K562 (cell line): ENCODE measurements at regions not wholly inside any gene's neighbourhood (a gene's known extent, or its start where the extent isn't known, plus 50 kb on each side); places are given as distances from the start of the nearest gene placed in this dataset.

Experiments used
- ATAC-seq: fragments of 200-7000 bp; cut with Tn5 transposase; 3 replicates; pipeline ENCODE4 v1.9.1; 2020; ENCODE audit warnings: moderate library complexity
- BruUV-seq: library from RNA; stranded (reverse); fragments of 400-500 nt; replicated peaks from 2 replicates; lab custom pipeline; 2021; lab: Mats Ljungman, UMichigan
- CTCF ChIA-PET: fragments of 300-600 bp; formaldehyde crosslinking; extraction: SDS; loops from one replicate; lab custom pipeline; 2021; ENCODE audit warnings: low intra/inter-chr PET ratio; lab: Yijun Ruan, JAX
- POLR2A ChIA-PET: fragments of 300-600, 350-650 bp; sonication (Branson Sonifier 250); formaldehyde crosslinking; extraction: SDS; loops from one replicate; lab custom pipeline; 2021; ENCODE audit warnings: antibody characterized with exemption, inconsistent platforms; lab: Yijun Ruan, JAX
- DNase-seq, 4 experiments: peaks; one replicate each; pipeline versions ENCODE4 v3.0.0 to v3.0.0-alpha.2; 2011 to 2018; ENCODE audit warnings: low spot score in 3 of 4, mixed read lengths in 3 of 4; ENCODE audit errors: extremely low read depth in 1 of 4
- FAIRE-seq: peaks from 2 replicates; lab custom pipeline; 2011; peaks lifted over from hg19 to GRCh38; lab: Jason Lieb, UNC
- H2AFZ ChIP-seq: 2 replicates; pipeline ENCODE4 v1.6.0; 2011; ENCODE audit warnings: low read depth, low read length, control low read depth, inconsistent platforms
- H3K27ac ChIP-seq: fragments of 200-600 bp; 3 replicates; pipeline ENCODE4 v1.8.0; 2011; ENCODE audit warnings: low read depth, mild to moderate bottlenecking, control low read depth, inconsistent platforms, low read length, moderate library complexity, mixed read lengths; ENCODE audit errors: extremely low read depth
- H3K27me3 ChIP-seq, 2 experiments: fragments of 300-600 bp in 1 of 2; 2 replicates in 1 of 2; 3 replicates in 1 of 2; pipeline versions ENCODE4 v1.6.0 to v1.8.0; 2011; ENCODE audit warnings: inconsistent platforms in 2 of 2, low read length in 2 of 2, mild to moderate bottlenecking in 1 of 2, mixed read lengths in 1 of 2, moderate library complexity in 1 of 2; ENCODE audit not compliant: control insufficient read depth in 2 of 2, insufficient read depth in 2 of 2
- H3K36me3 ChIP-seq: fragments of 300-600 bp; 3 replicates; pipeline ENCODE4 v1.8.0; 2011; ENCODE audit warnings: mild to moderate bottlenecking, low read length, inconsistent platforms; ENCODE audit not compliant: control insufficient read depth, insufficient read depth
- H3K4me1 ChIP-seq, 2 experiments: fragments of 200-600 bp in 1 of 2; replicated peaks in 1 of 2; 2 replicates in 1 of 2; 3 replicates in 1 of 2; pipeline versions ENCODE4 v1.5.1 to v1.8.0; 2011; ENCODE audit warnings: inconsistent platforms in 2 of 2, low read length in 2 of 2, mild to moderate bottlenecking in 1 of 2, mixed read lengths in 1 of 2, moderate library complexity in 1 of 2; ENCODE audit not compliant: control insufficient read depth in 2 of 2, insufficient read depth in 2 of 2
- H3K4me2 ChIP-seq: 2 replicates; pipeline ENCODE4 v1.6.1; 2011; ENCODE audit warnings: low read length, control low read depth, inconsistent platforms, mixed read lengths; ENCODE audit not compliant: insufficient read depth
- H3K4me3 ChIP-seq: fragments of 200-600 bp; sonication (generic), shearing (Covaris generic); 2 replicates; pipeline ENCODE4 v1.5.1; 2016; ENCODE audit warnings: control low read depth, inconsistent platforms
- H3K79me2 ChIP-seq: fragments of 200-600 bp; 3 replicates; pipeline ENCODE4 v1.8.0; 2011; ENCODE audit warnings: low read length, inconsistent platforms; ENCODE audit not compliant: control insufficient read depth, insufficient read depth
- H3K9ac ChIP-seq, 2 experiments: 2 replicates each; pipeline versions ENCODE4 v1.6.0 to v1.6.1; 2011; ENCODE audit warnings: low read depth in 2 of 2, low read length in 2 of 2, control low read depth in 1 of 2, inconsistent platforms in 1 of 2, mild to moderate bottlenecking in 1 of 2, mixed read lengths in 1 of 2; ENCODE audit not compliant: insufficient read depth in 1 of 2
- H3K9me1 ChIP-seq: one replicate; pipeline ENCODE4 v1.6.0; 2011; ENCODE audit warnings: inconsistent platforms, mild to moderate bottlenecking, low read length, moderate library complexity; ENCODE audit not compliant: control insufficient read depth, insufficient read depth
- H3K9me3 ChIP-seq: replicated peaks from 2 replicates; pipeline ENCODE4 v1.5.1; 2011; ENCODE audit warnings: low read depth, low read length, inconsistent platforms; ENCODE audit not compliant: control insufficient read depth, insufficient read depth
- H4K20me1 ChIP-seq: replicated peaks from 2 replicates; pipeline ENCODE4 v1.6.1; 2011; ENCODE audit warnings: low read length, inconsistent platforms, mixed read lengths; ENCODE audit not compliant: control insufficient read depth, insufficient read depth
- CAMTA2 ChIP-seq: fragments of 250-450 bp; sonication (Bioruptor Pico); conservative IDR thresholded peaks from 2 replicates; pipeline ENCODE4 v1.5.1; 2022
- ELF2 ChIP-seq: fragments of 250-450 bp; sonication (Bioruptor Pico); IDR thresholded peaks from 2 replicates; pipeline ENCODE4 v1.5.0; 2021; ENCODE audit warnings: mild to moderate bottlenecking
- GTF3C2 ChIP-seq: IDR thresholded peaks from 3 replicates; pipeline ENCODE4 v1.6.1; 2011; ENCODE audit warnings: borderline replicate concordance, mild to moderate bottlenecking, moderate library complexity; ENCODE audit not compliant: insufficient read length; ENCODE audit errors: extremely low read depth
- HBP1 ChIP-seq: fragments of 450-650 bp; formaldehyde crosslinking; IDR thresholded peaks from 2 replicates; pipeline ENCODE4 v1.4.0; 2022; ENCODE audit warnings: missing genetic modification characterization
- HMG20A ChIP-seq: fragments of 450-650 bp; formaldehyde crosslinking; conservative IDR thresholded peaks from 2 replicates; pipeline ENCODE4 v1.4.0; 2020; ENCODE audit warnings: mild to moderate bottlenecking, mixed read lengths
- JUN ChIP-seq, 2 experiments: sonication (generic) in 1 of 2; formaldehyde crosslinking in 1 of 2; IDR thresholded peaks; 2 replicates each; pipeline versions ENCODE4 v1.6.1 to v1.8.0; 2012 to 2022; ENCODE audit warnings: borderline replicate concordance in 2 of 2, mild to moderate bottlenecking in 2 of 2, improper control_type of control experiment in 1 of 2, low read depth in 1 of 2, low read length in 1 of 2, missing genetic modification reagents in 1 of 2
- SAFB2 ChIP-seq: fragments of 200-400 bp; formaldehyde crosslinking; IDR thresholded peaks from 2 replicates; pipeline ENCODE4 v1.6.1; 2018; ENCODE audit warnings: borderline replicate concordance, low read length, low read depth, moderate library complexity; ENCODE audit not compliant: severe bottlenecking
- TRIM25 ChIP-seq: fragments of 450-650 bp; IDR thresholded peaks from 2 replicates; pipeline ENCODE4 v1.7.0; 2016; ENCODE audit warnings: borderline replicate concordance
- ZHX1 ChIP-seq: fragments of 150-350 bp; conservative IDR thresholded peaks from 2 replicates; pipeline ENCODE4 v1.6.1; 2014; ENCODE audit warnings: low read length
- ZNF431 ChIP-seq: sonication (generic); formaldehyde crosslinking; IDR thresholded peaks from 2 replicates; pipeline ENCODE4 v1.8.0; 2022; ENCODE audit warnings: mild to moderate bottlenecking, missing genetic modification reagents
- WGBS: fragments of 100-300 bp; shearing (Covaris generic); methylation state at CpG from one replicate; pipeline ENCODE4 v1.1.6; 2016; ENCODE audit warnings: low coverage, mixed read lengths; ENCODE audit not compliant: insufficient coverage; ENCODE audit errors: missing lambda C conversion rate; 5-methylcytosine and 5-hydroxymethylcytosine counted together
- in situ Hi-C: fragments of 300-500 bp; cut with MboI; formaldehyde crosslinking; loops from 4 replicates; pipeline ENCODE4 v1.15.0; 2018; ENCODE audit warnings: inconsistent platforms, mixed read lengths
- intact Hi-C: fragments of 100-400 bp; cut with micrococcal nuclease; formaldehyde crosslinking; loops from 2 replicates; pipeline ENCODE4 v1.14.2; 2022

- no TSS peak for BruUV-seq
- intact Hi-C loops = no loop called here
- Histone ChIP-seq H2AFZ (no peak overlapping the region), H3K4me2 (no peak overlapping the region), H3K79me2 (no peaks in the 10 kb centered on the region), H3K36me3 (no peaks in the 10 kb centered on the region), H3K9me1 (no peaks in the 10 kb centered on the region), H3K9me3 (no peaks in the 10 kb centered on the region), H3K4me3 (no peak overlapping the region), H4K20me1 (no peaks in the 10 kb centered on the region), H3K27ac (no peak overlapping the region), H3K27me3 (no peaks in the 10 kb centered on the region), H3K9ac (no peak overlapping the region), H3K4me1 (no peaks in the 10 kb centered on the region)
- TF ChIP-seq ELF2 (CRISPR knock-in tag) = no peak
- no peak for TF ChIP-seq TRIM25
- TF ChIP-seq ZNF431 (CRISPR knock-in tag) = no peak
- TF ChIP-seq GTF3C2 = no peak
- TF ChIP-seq SAFB2 = no peak
- no peak for TF ChIP-seq ZHX1
- TF ChIP-seq CAMTA2 (CRISPR knock-in tag) = no peak
- no peak for TF ChIP-seq JUN (IDR thresholded peaks at IDR 0.05; ENCODE audit: borderline replicate concordance, low read depth, low read length)
- TF ChIP-seq JUN (CRISPR knock-in tag; IDR thresholded peaks at IDR 0.05; ENCODE audit: borderline replicate concordance) = no peak
- no peak for TF ChIP-seq HBP1
- no peak for TF ChIP-seq HMG20A (CRISPR knock-in tag)
- in situ Hi-C loops = no loop called here
- 0% methylated on average over 1 of the region's 1 CpG for WGBS
- FAIRE-seq = no peak
- POLR2A ChIA-PET = no interaction called here
- DNase-seq = no peak
- no peak for ATAC-seq
- CTCF ChIA-PET = no interaction called here
These were observed 421.2 kb downstream of the TMEM182 start for GRCh38 chr2:103183061-103183460.
